GM20000 (cell line): ENCODE measurements at regions not wholly inside any gene's neighbourhood (a gene's known extent, or its start where the extent isn't known, plus 50 kb on each side); places are given as distances from the start of the nearest gene placed in this dataset.
"Not testable (repeated sequence)": the region's sequence is repeated elsewhere in the genome, so short reads cannot be mapped to it uniquely, and the experiment has no call there.

Source experiments
- DNase-seq: peaks from one replicate; pipeline ENCODE4 v3.0.0; 2012; ENCODE audit warnings: low spot score
- CTCF ChIP-seq: IDR thresholded peaks from 2 replicates; pipeline ENCODE4 v1.5.1; 2012; ENCODE audit warnings: mild to moderate bottlenecking, control low read depth; ENCODE audit errors: extremely low read depth, missing control alignments

- no peak for TF ChIP-seq CTCF
- no peak for DNase-seq
These were observed 86.0 kb upstream of the CLINT1 start for GRCh38 chr5:157944938-157945337.

GRCh38 chr5:157944077-157944633 lies 85.2 kb upstream of the CLINT1 start:
- TF ChIP-seq CTCF, result no peak

GRCh38 chr5:157942595-157942994 lies 83.7 kb upstream of the CLINT1 start:
- TF ChIP-seq CTCF, result no peak
- no peak for DNase-seq

More at GRCh38 chr5:157944077-157944633, 85.2 kb upstream of the CLINT1 start:
- no peak for DNase-seq

- no peak for TF ChIP-seq CTCF
- no peak for DNase-seq
These were observed 82.7 kb upstream of the CLINT1 start for GRCh38 chr5:157941616-157942015.

GRCh38 chr5:157938101-157938500 lies 79.2 kb upstream of the CLINT1 start:
- not testable (repeated sequence) for DNase-seq

GRCh38 chr5:157936776-157937501 lies 78.0 kb upstream of the CLINT1 start:
- not testable (repeated sequence) for DNase-seq

- no peak for DNase-seq
- no peak for TF ChIP-seq CTCF
These were observed 75.7 kb upstream of the CLINT1 start for GRCh38 chr5:157934600-157934999.

GRCh38 chr5:157933005-157933404 lies 74.1 kb upstream of the CLINT1 start:
- no peak for DNase-seq
- TF ChIP-seq CTCF, result no peak
